ENCODE measurements at regions not wholly inside any gene's neighbourhood (a gene's known extent, or its start where the extent isn't known, plus 50 kb on each side); places are given as distances from the start of the nearest gene placed in this dataset.

DNA sequence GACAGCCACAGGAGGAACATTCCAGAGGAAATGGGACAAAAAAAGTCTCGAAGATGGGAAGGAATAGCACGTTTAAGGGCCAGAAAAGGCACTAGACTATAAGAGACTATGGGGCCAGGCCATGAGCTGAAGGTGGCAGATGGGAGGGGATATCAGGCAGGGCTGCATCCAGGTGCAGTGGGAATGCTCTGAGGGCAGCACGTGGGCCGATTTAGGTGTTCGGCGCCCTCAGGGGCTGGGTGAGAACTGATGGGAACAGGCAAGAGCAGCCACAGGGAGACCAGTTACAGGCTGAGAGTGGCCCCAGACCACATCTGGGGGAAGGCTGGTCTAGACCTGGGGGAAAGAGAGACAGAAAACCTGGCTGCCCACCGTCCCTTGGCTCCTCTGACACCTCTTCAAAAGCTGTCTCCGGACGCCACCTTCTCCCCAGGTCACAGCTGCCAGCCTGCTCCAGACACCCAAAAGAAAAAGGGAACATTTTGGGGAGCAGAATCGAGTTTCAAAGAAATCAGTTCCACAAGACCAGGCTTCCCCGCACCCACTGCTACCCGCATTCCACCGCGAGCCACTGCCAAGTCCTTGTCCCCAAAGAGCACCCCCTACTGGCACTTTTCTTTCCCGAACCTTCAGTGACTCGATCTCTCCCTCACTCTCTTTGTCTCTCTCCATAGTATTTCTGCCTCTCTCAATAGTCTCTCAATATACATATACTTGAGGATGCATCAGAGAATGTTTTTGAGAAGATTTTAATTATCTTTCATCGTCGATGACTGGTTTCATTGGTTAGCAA, 190.1 kb upstream of the AGAP1 start:
- no peak for DNase-seq (ENCODE audit: low read depth in 2 of 2)

DNA sequence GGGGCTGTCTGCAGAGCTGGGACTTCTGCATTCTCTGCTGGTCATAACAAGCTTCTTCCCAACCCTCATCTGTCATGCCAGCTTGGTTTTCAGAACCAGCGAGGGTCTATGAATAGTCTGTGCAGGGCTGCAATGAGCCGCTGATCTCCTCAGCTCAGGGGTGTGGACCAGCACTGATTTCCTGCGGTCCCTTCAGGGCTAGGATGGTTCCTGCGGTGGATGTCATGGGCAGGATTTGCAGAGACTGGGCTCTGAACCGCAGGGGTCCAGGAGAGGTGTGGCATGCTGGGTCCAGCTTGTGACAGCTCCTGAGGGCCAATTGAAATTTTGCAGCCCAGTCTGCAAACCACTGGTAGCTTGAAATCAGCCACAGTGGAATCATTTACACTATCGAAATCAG, 188.2 kb upstream of the AGAP1 start:
- DNase-seq (ENCODE audit: low read depth in 2 of 2), result no peak

DNA sequence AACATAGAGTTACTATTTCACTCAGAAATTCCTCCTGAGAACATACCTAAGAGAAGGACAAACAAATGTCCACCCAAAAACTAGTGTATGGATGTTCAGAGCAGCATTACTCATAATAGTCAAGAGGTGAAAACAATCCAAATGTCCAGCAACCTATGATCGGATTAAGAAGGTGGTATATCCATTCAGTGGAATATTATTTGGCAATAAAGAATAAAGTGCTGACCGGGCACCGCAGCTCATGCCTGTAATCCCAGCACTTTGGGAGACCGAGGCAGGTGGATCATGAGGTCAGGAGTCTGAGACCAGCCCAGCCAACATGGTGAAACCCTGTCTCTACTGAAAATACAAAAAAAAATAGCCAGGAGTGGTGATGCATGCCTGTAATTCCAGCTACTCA, 182.8 kb upstream of the AGAP1 start:
- no peak for DNase-seq (ENCODE audit: low read depth in 2 of 2)

DNA sequence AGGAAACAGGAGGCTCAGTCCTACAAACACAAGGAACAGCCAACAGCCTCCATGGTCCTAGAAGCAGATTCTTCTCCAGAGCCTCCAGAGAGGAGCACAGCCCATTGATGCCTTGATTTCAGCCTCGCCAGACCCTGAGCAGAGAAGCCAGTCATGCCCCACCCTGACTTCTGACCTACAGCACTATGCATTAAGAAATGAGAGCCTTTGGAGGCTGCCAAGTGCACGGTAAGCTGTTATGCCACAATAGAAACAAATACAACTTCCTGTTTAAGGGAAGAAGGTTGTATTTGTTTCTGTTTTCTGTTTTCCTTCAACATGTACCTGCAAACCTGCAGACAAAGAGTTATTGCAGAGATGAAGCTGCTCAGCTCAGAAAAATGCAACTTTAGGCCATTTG, 181.3 kb upstream of the AGAP1 start:
- DNase-seq (ENCODE audit: low read depth in 2 of 2), result no peak

DNA sequence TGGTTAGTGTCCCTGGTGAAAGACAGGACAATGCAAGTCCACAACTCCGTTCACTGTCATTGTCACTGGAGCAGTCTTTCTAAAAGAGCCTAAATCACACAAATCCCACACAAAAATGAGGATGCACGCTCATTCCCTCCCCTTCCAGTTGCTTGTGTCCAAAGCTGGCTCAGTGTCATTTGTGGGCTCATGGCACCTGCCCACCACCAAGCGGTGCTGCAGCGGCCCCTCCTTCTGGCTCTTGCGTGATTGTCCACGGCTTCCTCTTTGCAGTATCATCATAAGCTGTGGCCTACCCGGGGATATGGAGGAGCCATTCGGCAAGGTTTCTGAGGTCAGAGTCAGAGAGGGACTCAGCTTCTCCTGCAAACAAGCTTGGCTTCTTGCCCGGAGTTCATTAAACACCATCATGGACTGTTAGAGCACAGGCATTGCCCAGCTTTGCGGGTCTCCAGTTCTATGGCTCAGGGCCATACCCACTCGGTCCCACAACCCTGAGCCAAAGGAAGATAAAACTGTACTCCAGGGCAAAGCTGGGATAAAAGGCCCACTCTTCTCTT, 179.4 kb upstream of the AGAP1 start:
- no peak for DNase-seq (ENCODE audit: low read depth in 2 of 2)

DNA sequence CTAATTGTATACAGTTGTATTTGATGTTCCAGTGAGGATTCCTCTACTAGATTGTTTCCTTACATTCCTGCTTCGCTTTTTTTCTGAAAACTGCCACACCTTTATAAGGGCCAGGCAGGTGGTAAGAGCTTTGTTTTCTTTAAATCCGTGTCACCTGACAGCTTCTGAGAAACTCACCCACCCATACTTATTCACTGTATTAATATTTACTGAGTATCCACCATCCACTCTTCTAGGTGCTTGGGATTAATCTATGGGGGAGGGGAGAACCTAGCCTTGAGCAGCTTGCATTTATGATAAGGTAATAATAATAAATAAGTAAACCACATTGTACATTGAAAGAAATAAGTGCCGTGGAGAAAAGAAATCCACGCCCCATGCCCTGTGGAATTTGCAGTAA, 174.7 kb upstream of the AGAP1 start:
- DNase-seq (ENCODE audit: low read depth in 2 of 2), result no peak

DNA sequence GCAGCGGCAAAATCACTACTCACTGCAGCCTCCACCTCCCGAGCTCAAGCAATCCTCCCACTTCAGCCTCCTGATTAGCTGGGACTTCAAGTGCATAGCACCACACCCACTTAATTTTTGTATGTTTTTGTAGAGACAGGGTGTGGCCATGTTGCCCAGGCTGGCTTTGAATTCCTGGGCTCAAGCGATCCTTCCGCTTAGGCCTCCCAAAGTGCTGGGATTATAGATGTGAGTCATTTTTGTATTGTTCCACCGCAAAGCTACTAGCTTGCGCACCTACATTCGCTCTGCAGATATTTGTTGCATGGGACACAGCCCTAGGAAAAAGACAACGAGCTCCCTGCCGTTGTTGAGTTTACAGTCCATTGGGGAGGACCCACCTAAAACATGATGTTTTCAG, 173.5 kb upstream of the AGAP1 start:
- no peak for DNase-seq (ENCODE audit: low read depth in 2 of 2)

DNA sequence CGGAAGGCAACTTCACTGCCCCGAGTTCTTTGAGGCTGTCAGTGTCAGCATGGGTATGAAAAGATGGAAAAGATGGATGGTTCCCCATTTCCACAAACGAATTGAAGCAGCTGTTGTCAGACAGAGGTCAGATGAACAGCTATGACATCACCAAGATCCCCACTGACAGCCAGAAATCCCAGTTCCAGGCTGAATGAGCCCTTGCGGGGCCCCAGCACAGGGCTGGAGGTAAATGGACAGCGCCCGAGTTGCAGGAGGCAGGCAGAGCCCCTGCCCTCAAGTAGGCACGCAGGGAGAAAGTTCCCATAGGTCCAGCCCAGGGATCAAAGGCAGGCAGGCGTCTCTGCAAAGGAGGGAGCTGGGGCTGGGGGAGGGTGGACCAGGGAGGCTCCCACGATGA, 169.5 kb upstream of the AGAP1 start:
- DNase-seq (ENCODE audit: low read depth in 2 of 2), result no peak

DNA sequence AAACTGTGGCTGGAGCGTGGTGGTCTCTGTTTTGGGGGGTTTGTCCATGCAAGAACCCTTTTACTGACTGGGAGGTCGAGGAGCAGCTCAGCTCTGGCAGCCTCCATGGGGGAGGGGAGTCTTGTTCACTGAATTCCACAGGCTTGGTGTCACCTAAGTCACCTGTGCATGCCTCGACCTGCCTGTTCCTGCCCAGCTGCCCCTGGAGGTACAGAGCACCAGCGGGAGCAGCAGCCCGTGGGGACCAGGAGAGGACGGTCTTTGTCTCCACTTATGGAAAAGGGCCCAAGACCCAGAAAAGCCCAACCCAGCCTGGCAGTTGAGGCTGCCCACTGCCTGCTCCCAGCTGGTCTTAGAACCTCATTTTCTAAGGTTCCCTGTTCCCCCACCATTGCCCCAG, 168.7 kb upstream of the AGAP1 start:
- no peak for DNase-seq (ENCODE audit: low read depth in 2 of 2)

DNA sequence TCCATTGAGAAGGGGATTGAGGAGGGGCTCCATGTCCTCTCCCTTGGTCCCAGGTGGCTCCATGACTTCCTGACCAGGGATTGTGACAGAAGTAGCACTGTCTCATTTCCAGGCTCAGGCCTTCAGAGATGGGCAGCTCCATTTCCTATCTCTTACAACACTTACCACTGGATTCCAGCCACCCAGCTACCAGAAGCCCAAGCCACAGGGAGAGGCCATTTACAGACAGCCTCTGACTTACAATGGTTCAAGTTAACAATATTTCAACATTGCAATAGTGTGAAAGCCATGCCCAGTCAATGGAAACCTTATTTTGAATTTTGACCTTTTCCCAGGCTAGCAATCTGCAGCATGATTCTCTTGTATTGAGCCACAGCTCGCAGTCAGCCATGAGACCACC, 164.9 kb upstream of the AGAP1 start:
- DNase-seq (ENCODE audit: low read depth in 2 of 2), result no peak

DNA sequence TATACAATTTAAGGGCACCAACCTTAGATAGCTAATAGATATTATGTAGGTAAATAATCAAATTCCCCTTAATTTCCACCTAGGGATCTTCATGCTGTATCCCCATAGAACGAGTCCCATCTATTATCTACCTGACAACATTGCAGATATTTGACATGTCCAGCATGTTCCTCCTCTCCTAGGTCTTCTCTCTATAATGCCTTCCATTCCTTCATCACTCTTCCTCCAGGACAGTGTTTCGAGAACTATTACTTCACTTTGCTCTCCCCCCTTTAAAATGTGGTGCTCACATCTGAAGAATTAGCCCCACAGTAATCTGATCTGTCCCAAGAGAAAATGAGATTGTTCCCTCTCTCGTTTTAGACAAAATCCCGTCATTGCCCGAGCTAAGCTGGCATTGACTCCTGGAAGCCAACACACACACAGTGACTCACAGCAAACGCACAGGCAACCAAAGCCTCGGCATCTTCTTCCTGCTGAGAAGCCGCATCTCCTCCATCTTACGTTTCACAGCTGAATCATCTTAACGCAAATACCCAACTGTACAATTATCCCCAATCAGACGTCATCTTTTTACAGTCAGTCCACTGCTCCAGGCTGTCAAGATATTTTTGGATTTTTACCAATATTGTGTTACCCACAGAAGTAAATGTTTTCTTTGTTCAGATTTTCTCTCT, 162.9 kb upstream of the AGAP1 start:
- no peak for DNase-seq (ENCODE audit: low read depth in 2 of 2)

DNA sequence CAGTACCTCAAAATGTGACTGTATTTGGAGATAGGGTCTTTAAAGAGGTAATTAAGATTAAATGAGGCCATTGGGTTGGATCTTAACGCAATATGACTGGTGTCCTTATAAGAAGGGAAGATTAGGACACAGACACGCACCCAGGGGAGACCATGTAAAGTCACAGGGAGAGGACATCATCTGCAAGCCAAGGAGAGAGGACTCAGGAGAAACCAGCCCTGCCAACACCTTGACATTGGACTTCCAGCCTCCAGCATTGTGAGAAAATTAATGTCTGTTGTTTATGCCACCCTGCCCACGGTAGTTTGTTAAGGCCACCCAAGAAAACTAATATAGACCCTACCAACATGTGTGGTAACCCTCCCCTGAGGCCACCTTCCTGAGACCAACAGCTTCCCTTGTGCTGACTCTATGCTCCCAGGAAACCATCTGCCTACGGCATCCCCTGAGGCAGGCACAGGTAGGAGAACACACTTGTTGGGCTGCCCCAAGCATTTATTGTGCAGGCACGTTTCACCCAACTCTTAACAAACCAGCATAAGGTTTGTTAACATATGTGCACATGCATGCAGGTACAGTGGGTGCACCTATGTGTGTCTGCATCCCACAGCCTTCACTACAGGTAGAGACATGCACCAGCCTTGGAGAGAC, 161.5 kb upstream of the AGAP1 start:
- DNase-seq (ENCODE audit: low read depth in 2 of 2), result no peak

DNA sequence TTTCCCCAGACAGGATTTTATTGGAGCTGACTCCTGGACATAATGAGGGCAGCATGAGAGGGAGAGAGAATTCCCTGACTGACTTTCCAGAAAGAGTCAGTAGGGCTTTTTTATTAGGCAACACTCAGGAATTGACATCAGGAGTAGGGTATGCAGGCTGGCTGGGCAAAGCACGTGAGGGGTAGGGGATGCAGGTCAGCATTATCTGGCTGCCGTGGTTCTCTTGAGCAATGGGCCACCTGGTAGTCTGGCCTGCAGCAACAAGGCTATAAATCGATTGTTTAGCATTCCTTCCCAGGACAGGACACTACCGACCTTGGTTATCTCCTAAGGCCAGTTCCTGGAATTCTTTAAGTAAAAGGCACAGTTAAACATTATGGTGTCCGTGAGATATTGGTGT, 160.8 kb upstream of the AGAP1 start:
- DNase-seq (ENCODE audit: low read depth in 2 of 2), result no peak

DNA sequence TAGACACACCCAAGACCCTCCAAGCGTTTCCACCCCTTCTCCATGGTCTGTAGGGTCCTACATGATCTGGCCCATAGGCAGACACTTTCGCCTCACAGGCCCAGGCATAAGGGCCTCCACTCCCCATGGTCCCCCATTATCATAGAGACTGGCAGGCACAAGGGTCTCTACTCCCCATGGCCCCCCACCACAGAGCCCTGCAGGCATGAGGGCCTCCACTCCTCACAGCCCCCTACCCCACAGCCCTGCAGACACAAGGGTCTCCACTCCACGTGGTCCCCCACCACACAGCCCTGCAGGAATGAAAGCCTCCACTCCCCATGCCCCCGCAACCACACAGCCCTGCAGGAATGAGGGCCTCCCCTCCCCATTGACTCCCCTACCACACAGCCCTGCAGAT, 159.7 kb upstream of the AGAP1 start:
- DNase-seq (ENCODE audit: low read depth in 2 of 2), result no peak

DNA sequence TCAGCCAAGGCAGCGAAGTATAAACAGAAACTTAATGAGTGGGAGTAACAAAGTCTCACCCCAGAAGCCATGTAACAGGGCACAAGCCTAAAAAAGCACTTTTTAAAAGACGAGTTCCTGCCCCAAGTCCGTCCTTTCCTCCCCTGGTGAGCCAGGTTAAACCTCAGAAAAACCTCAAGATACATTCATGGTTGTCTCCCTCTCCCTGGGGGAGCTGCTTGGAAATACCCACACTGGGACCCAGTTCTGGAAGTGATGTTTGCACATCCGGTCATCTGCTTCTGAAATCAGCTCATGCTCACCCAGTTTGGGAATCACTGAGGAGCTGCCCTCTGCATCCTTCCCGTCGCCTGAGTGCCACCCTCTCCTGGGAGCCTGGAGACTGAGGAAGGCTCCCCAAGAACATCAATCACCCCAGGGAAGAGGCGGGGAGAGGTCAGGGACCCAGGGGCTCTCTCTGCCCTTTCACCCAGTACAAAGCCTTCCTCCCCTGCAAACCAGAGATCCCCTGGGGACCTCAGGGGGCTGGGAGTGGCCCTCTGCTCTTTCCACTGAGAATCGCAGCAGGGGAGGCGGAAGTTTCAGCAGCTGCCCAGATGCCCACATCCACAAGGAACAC, 150.6 kb upstream of the AGAP1 start:
- DNase-seq (ENCODE audit: low read depth in 2 of 2), result no peak

DNA sequence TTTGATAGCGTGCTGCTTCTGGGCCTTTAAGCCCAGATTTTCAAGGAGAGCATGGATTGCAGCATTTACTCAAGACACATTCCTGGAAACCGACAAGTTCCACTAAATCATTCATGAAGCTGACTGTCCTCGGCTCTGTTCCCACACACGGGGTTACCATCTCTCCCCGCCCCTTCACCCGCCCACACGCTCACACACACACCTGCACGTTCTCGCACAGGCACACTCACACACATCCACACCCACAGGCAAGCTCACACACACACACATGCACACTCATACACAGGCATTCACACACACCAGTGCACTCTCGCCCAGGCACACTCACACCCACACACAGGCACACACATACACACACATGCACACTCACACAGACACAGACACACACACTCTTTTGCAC, 150.0 kb upstream of the AGAP1 start:
- DNase-seq (ENCODE audit: low read depth in 2 of 2), result no peak

DNA sequence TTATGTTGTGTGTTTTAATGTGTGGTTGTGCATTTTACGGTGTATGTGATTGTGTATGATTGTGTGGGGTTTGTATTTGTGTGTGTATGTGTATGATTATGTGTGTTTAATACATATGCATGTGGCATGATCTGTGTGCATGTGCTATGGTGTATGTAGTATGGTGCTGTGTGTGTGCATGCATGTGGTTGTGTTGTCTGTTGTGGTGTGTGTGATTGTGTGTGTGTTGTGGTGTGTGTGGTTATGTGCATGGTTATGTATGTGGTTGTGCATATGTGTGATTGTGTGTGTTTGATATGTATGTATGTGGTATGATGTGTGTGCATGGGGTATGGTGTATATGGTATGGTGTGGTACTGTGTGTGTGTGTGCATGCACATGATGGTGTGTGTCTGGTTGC, 148.1 kb upstream of the AGAP1 start:
- no peak for DNase-seq (ENCODE audit: low read depth in 2 of 2)

DNA sequence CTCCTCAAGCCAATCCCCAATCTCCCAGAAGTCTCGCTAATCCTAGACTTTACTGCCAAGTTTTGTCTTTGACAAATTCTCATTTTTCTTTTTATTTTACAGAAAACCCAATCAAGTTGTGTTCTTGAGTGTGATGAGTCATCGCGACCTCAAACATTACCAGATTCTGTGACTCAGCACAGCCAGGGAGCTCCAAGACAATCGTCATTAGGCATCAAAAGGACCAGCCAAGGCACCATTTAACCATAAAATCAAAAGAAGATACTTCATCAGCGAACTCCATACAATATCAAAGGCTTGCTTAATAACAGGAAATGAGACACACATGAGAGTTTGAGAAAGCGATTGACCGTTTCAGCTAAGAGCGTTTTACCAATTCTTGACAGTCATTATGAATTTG, 146.2 kb upstream of the AGAP1 start:
- no peak for DNase-seq (ENCODE audit: low read depth in 2 of 2)

DNA sequence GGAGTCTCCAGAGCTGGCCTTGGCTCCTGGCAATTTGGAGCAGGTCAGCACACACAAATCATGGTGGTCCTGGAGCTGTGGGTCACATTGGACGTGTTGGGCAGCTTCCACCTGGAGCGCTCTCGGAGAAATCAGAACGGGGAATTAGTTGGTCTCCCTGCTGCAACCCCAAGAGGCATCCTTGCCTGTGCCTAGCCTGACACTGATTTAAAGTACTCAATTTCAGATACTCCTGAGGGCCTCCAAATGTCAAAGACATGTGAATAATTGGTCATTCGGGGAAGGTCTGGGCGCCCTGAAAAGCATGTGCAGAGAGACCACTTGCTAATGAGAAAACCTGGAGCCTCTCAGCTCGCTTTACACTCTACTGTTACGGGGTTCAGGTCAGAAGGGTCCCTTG, 145.5 kb upstream of the AGAP1 start:
- no peak for DNase-seq (ENCODE audit: low read depth in 2 of 2)

DNA sequence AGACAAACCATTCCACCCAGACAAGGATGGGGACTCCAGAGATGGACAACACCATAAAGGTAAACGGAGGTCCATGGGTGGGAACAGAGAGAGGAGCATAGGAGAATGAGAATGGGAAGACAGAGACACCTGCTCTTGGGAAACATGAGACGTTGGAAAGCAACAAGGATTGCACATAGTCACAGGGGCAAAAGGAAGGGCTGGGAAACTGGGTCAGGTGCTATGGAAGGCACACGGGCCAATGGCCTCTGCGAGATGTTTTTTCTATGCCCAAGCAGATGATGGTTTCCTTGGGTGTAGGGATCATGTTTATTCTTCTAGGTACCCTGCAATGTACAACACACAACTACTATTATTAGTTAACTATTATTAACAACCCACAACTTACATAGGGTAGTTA, 143.6 kb upstream of the AGAP1 start:
- DNase-seq (ENCODE audit: low read depth in 2 of 2), result no peak

DNA sequence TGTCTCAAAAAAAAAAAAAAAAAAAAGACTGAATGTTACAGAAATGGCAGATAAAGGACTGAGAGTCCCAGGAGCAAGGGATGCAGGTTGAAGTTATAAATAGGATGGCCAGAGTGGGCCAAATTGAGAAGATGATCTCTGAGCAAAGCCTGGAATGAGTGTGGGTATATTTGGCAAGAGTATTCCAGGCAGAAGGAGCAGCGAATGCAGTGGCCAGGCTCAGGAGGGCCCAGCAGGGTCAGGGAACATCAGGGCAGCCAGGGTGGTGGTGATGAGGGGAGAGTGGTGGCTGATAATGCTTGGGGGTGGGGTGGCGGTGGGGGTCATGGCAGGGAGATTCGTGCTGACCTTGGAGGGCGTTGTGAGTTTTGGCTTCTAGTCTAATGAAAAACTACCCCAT, 141.3 kb upstream of the AGAP1 start:
- DNase-seq (ENCODE audit: low read depth in 2 of 2), result no peak

DNA sequence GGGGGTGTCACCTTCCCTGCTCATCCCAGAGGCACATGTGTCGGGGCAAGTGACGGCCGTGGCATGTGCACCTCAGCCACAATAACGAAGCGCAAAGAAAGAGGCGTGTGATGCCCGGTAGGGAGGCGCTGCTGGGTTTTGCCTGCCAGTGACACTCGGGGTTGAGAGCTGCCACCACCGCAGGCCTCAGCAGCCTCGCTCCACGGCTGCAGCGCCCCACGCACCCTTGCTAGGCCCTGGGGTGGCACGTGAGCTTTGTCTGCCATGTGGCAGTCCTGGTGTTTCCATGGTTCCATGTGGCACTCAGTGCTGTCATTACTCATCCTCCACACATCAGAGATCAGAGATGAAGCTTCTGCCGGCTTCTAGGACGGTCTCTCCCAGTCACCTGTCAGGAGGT, 136.0 kb upstream of the AGAP1 start:
- DNase-seq (ENCODE audit: low read depth in 2 of 2), result no peak
